ENCODE measurements at regions not wholly inside any gene's neighbourhood (a gene's known extent, or its start where the extent isn't known, plus 50 kb on each side); places are given as distances from the start of the nearest gene placed in this dataset.
"Not testable (repeated sequence)": the region's sequence is repeated elsewhere in the genome, so short reads cannot be mapped to it uniquely, and the experiment has no call there.

- no peak for DNase-seq
Measured at GRCh38 chr19:30806311-30806710, 434.1 kb downstream of the ZNF536 start.

GRCh38 chr19:30804751-30805150 is 432.6 kb downstream of the ZNF536 start:
- no peak for DNase-seq

- DNase-seq = not testable (repeated sequence)
Measured at GRCh38 chr19:30804333-30804732, 432.1 kb downstream of the ZNF536 start.

GRCh38 chr19:30802424-30803013 is 430.3 kb downstream of the ZNF536 start:
- DNase-seq = no peak

- DNase-seq = no peak
Measured at GRCh38 chr19:30799865-30800755, 427.9 kb downstream of the ZNF536 start.

- DNase-seq = no peak
Measured at GRCh38 chr19:30795727-30796126, 423.5 kb downstream of the ZNF536 start.

- no peak for DNase-seq
Measured at GRCh38 chr19:30792561-30793505, 420.6 kb downstream of the ZNF536 start.

GRCh38 chr19:30791088-30791487 is 418.9 kb downstream of the ZNF536 start:
- DNase-seq = no peak

- DNase-seq = no peak
Measured at GRCh38 chr19:30790056-30790680, 418.0 kb downstream of the ZNF536 start.

GRCh38 chr19:30788105-30788765 is 416.1 kb downstream of the ZNF536 start:
- no peak for DNase-seq

- DNase-seq = no peak
Measured at GRCh38 chr19:30785458-30786137, 413.4 kb downstream of the ZNF536 start.

GRCh38 chr19:30784850-30785457 is 412.8 kb downstream of the ZNF536 start:
- DNase-seq = peak; percentile 11

GRCh38 chr19:30783936-30784335 is 411.8 kb downstream of the ZNF536 start:
- DNase-seq = no peak

GRCh38 chr19:30783212-30783611 is 411.0 kb downstream of the ZNF536 start:
- no peak for DNase-seq

- DNase-seq = no peak
Measured at GRCh38 chr19:30781519-30781918, 409.3 kb downstream of the ZNF536 start.

- no peak for DNase-seq
Measured at GRCh38 chr19:30781047-30781446, 408.9 kb downstream of the ZNF536 start.

- DNase-seq = no peak
Measured at GRCh38 chr19:30780456-30780855, 408.3 kb downstream of the ZNF536 start.

GRCh38 chr19:30780032-30780431 is 407.8 kb downstream of the ZNF536 start:
- DNase-seq = no peak

GRCh38 chr19:30778961-30779715 is 407.0 kb downstream of the ZNF536 start:
- no peak for DNase-seq

- DNase-seq = no peak
Measured at GRCh38 chr19:30778061-30778460, 405.9 kb downstream of the ZNF536 start.

All from EL (cell line).